Loucy (cell line): ENCODE measurements at regions not wholly inside any gene's neighbourhood (a gene's known extent, or its start where the extent isn't known, plus 50 kb on each side); places are given as distances from the start of the nearest gene placed in this dataset.

Experiments
- H2AFZ ChIP-seq: fragments of 200-600 bp; sonication (generic); 2 replicates; pipeline ENCODE4 v1.6.0; 2016; ENCODE audit warnings: antibody characterized with exemption, mild to moderate bottlenecking, low read length, moderate library complexity
- H3F3A ChIP-seq: fragments of 200-600 bp; 2 replicates; pipeline ENCODE4 v1.6.0; 2016; ENCODE audit warnings: antibody characterized with exemption, low read depth, mild to moderate bottlenecking
- H3K27me3 ChIP-seq: fragments of 200-600 bp; sonication (generic); 2 replicates; pipeline ENCODE4 v1.6.1; 2014; ENCODE audit warnings: low read length, mild to moderate bottlenecking; ENCODE audit not compliant: insufficient read depth, poor library complexity, severe bottlenecking
- H3K36me3 ChIP-seq: fragments of 200-600 bp; sonication (generic); 2 replicates; pipeline ENCODE4 v1.6.1; 2016; ENCODE audit warnings: low read length; ENCODE audit not compliant: insufficient read depth
- H3K4me1 ChIP-seq: fragments of 200-600 bp; sonication (generic); 2 replicates; pipeline ENCODE4 v1.5.1; 2014; ENCODE audit warnings: low read length, mild to moderate bottlenecking; ENCODE audit not compliant: insufficient read depth, poor library complexity, severe bottlenecking
- H3K4me2 ChIP-seq: fragments of 200-600 bp; sonication (generic); 2 replicates; pipeline ENCODE4 v1.6.0; 2014; ENCODE audit warnings: antibody characterized with exemption, low read length, low read depth, mild to moderate bottlenecking; ENCODE audit not compliant: poor library complexity, severe bottlenecking
- H3K4me3 ChIP-seq: fragments of 200-600 bp; sonication (generic); 2 replicates; pipeline ENCODE4 v1.5.1; 2014; ENCODE audit warnings: low read length, mild to moderate bottlenecking, mixed read lengths; ENCODE audit not compliant: poor library complexity, severe bottlenecking
- H3K79me2 ChIP-seq: fragments of 200-600 bp; sonication (generic); 2 replicates; pipeline ENCODE4 v1.6.1; 2014; ENCODE audit warnings: low read length; ENCODE audit not compliant: insufficient read depth
- H3K9ac ChIP-seq: fragments of 200-600 bp; sonication (generic); 2 replicates; pipeline ENCODE4 v1.6.0; 2014; ENCODE audit warnings: mild to moderate bottlenecking, low read depth, low read length, moderate library complexity; ENCODE audit not compliant: poor library complexity, severe bottlenecking
- H3K9me2 ChIP-seq: fragments of 200-600 bp; sonication (generic); replicated peaks from 2 replicates; pipeline ENCODE4 v1.6.1; 2016; ENCODE audit warnings: low read depth, low read length, mixed read lengths
- H3K9me3 ChIP-seq: fragments of 200-600 bp; sonication (generic); 2 replicates; pipeline ENCODE4 v1.6.1; 2014; ENCODE audit warnings: mild to moderate bottlenecking, antibody characterized with exemption, low read length, low read depth; ENCODE audit not compliant: insufficient read depth
- H4K20me1 ChIP-seq: fragments of 200-600 bp; sonication (generic); 2 replicates; pipeline ENCODE4 v1.6.0; 2014; ENCODE audit warnings: antibody characterized with exemption, low read length, mild to moderate bottlenecking; ENCODE audit not compliant: insufficient read depth, poor library complexity, severe bottlenecking
- CTCF ChIP-seq: fragments of 200-600 bp; sonication (generic); conservative IDR thresholded peaks from 2 replicates; pipeline ENCODE4 v1.5.1; 2014; ENCODE audit warnings: mild to moderate bottlenecking, antibody characterized with exemption, low read length
- EZH2phosphoT487 ChIP-seq: fragments of 200-600 bp; IDR thresholded peaks from 2 replicates; pipeline ENCODE4 v1.6.1; 2018; ENCODE audit warnings: antibody characterized with exemption, mild to moderate bottlenecking, moderate library complexity, borderline replicate concordance

GRCh38 chr16:72409423-72409822, 237.5 kb upstream of the PMFBP1 start:
- Histone ChIP-seq H3F3A (no peaks in the 10 kb centered on the region), H3K27me3 (no peaks in the 10 kb centered on the region), H3K36me3 (no peaks in the 10 kb centered on the region), H3K79me2 (no peaks in the 10 kb centered on the region), H3K9ac (no peak overlapping the region), H3K9me3 (no peaks in the 10 kb centered on the region), H3K4me2 (no peak overlapping the region), H2AFZ (no peak overlapping the region), H3K4me3 (no peak overlapping the region), H3K4me1 (no peaks in the 10 kb centered on the region), H4K20me1 (no peaks in the 10 kb centered on the region), H3K9me2 (no peaks in the 10 kb centered on the region)
- TF ChIP-seq EZH2phosphoT487 (no peak), CTCF (no peak)

GRCh38 chr16:72406390-72406789, 234.4 kb upstream of the PMFBP1 start:
- H3K4me3 ChIP-seq, result no peak overlapping the region
- no peak for TF ChIP-seq CTCF
- TF ChIP-seq EZH2phosphoT487, result no peak
- no peaks in the 10 kb centered on the region for H3K27me3 ChIP-seq
- H3K9me2 ChIP-seq, result no peaks in the 10 kb centered on the region
- H3K36me3 ChIP-seq, result no peaks in the 10 kb centered on the region
- no peaks in the 10 kb centered on the region for H3F3A ChIP-seq
- H3K9ac ChIP-seq, result no peak overlapping the region
- no peak overlapping the region for H2AFZ ChIP-seq
- H3K4me1 ChIP-seq, result no peaks in the 10 kb centered on the region
- H3K79me2 ChIP-seq, result no peaks in the 10 kb centered on the region
- H4K20me1 ChIP-seq, result no peaks in the 10 kb centered on the region
- H3K9me3 ChIP-seq, result no peaks in the 10 kb centered on the region
- no peak overlapping the region for H3K4me2 ChIP-seq

- Histone ChIP-seq H3K9me3 (no peaks in the 10 kb centered on the region), H3K4me2 (no peak overlapping the region), H3K9ac (no peak overlapping the region), H3K36me3 (no peaks in the 10 kb centered on the region), H3K79me2 (no peaks in the 10 kb centered on the region), H4K20me1 (no peaks in the 10 kb centered on the region), H3K9me2 (no peaks in the 10 kb centered on the region), H3K4me3 (no peak overlapping the region), H3K27me3 (no peaks in the 10 kb centered on the region), H2AFZ (no peak overlapping the region), H3F3A (no peaks in the 10 kb centered on the region), H3K4me1 (no peaks in the 10 kb centered on the region)
- no peak for TF ChIP-seq EZH2phosphoT487
- TF ChIP-seq CTCF, result no peak
Observed at GRCh38 chr16:72404299-72404698, 232.3 kb upstream of the PMFBP1 start.
